Activated CD8-positive, alpha-beta T cell treated with anti-CD3 and anti-CD28 coated beads for 36 hours (primary cell): ENCODE measurements at regions not wholly inside any gene's neighbourhood (a gene's known extent, or its start where the extent isn't known, plus 50 kb on each side); places are given as distances from the start of the nearest gene placed in this dataset.

Experiments used
- ATAC-seq: fragments of 200-7000 bp; cut with Tn5 transposase; one replicate; pipeline ENCODE4 v1.10.0; 2021; ENCODE audit warnings: mild to moderate bottlenecking, moderate library complexity
- CTCF ChIA-PET: fragments of 350-600 bp; sonication (Branson Sonifier 250); formaldehyde crosslinking; loops from one replicate; lab custom pipeline; 2021; ENCODE audit warnings: antibody characterized with exemption; lab: Charles Lee
- POLR2A ChIA-PET: fragments of 350-600 bp; sonication (Branson Sonifier 250); formaldehyde crosslinking; loops from one replicate; lab custom pipeline; 2021; ENCODE audit warnings: antibody characterized with exemption; lab: Charles Lee
- DNase-seq: peaks from one replicate; pipeline ENCODE4 v3.0.0-alpha.2; 2020
- H3K27ac Mint-ChIP-seq: one replicate; pipeline ENCODE4 v1.8.0; 2021; ENCODE audit warnings: mild to moderate bottlenecking, mixed read lengths
- H3K27me3 Mint-ChIP-seq: one replicate; pipeline ENCODE4 v1.8.0; 2021; ENCODE audit warnings: mixed read lengths
- H3K36me3 Mint-ChIP-seq: one replicate; pipeline ENCODE4 v1.8.0; 2021; ENCODE audit warnings: low read depth, mixed read lengths
- H3K4me1 Mint-ChIP-seq: one replicate; pipeline ENCODE4 v1.8.0; 2021; ENCODE audit warnings: low read depth, mixed read lengths
- H3K4me3 Mint-ChIP-seq: one replicate; pipeline ENCODE4 v1.8.0; 2021; ENCODE audit warnings: mild to moderate bottlenecking, moderate library complexity, mixed read lengths
- H3K9me3 Mint-ChIP-seq: one replicate; pipeline ENCODE4 v1.8.0; 2021; ENCODE audit warnings: mixed read lengths
- CTCF ChIP-seq: fragments of 200-600 bp; IDR thresholded peaks from one replicate; pipeline ENCODE4 v1.8.0; 2022; ENCODE audit warnings: antibody characterized with exemption, mild to moderate bottlenecking
- intact Hi-C: fragments of 100-400 bp; cut with micrococcal nuclease; formaldehyde crosslinking; loops from one replicate; pipeline ENCODE4 v1.10.0; 2022

GRCh38 chr4:158015241-158015640 is 157.6 kb downstream of the GASK1B start:
- no peaks in the 10 kb centered on the region for H3K27me3 Mint-ChIP-seq
- TF ChIP-seq CTCF = no peak
- CTCF ChIA-PET = no interaction called here
- H3K27ac Mint-ChIP-seq = no peak overlapping the region
- no peaks in the 10 kb centered on the region for H3K9me3 Mint-ChIP-seq
- no peak overlapping the region for H3K4me3 Mint-ChIP-seq
- ATAC-seq (no peak), DNase-seq (no peak)
- POLR2A ChIA-PET = no interaction called here
- intact Hi-C loops = no loop called here
- H3K36me3 Mint-ChIP-seq = no peaks in the 10 kb centered on the region
- no peaks in the 10 kb centered on the region for H3K4me1 Mint-ChIP-seq

GRCh38 chr4:158013858-158014257 is 159.0 kb downstream of the GASK1B start:
- POLR2A ChIA-PET = no interaction called here
- no peaks in the 10 kb centered on the region for H3K36me3 Mint-ChIP-seq
- no peak for DNase-seq
- intact Hi-C loops = no loop called here
- no peak for TF ChIP-seq CTCF
- H3K9me3 Mint-ChIP-seq = no peaks in the 10 kb centered on the region
- no peak overlapping the region for H3K4me3 Mint-ChIP-seq
- CTCF ChIA-PET = no interaction called here
- H3K4me1 Mint-ChIP-seq = no peaks in the 10 kb centered on the region
- H3K27me3 Mint-ChIP-seq = no peaks in the 10 kb centered on the region
- H3K27ac Mint-ChIP-seq = no peak overlapping the region
- ATAC-seq = no peak

- TF ChIP-seq CTCF = no peak
- DNase-seq (no peak), ATAC-seq (no peak)
- H3K4me3 Mint-ChIP-seq = no peak overlapping the region
- ChIA-PET POLR2A (no interaction called here), CTCF (no interaction called here)
- no peak overlapping the region for H3K27ac Mint-ChIP-seq
- no peaks in the 10 kb centered on the region for H3K9me3 Mint-ChIP-seq
- no peaks in the 10 kb centered on the region for H3K27me3 Mint-ChIP-seq
- intact Hi-C loops = no loop called here
- no peaks in the 10 kb centered on the region for H3K4me1 Mint-ChIP-seq
- no peaks in the 10 kb centered on the region for H3K36me3 Mint-ChIP-seq
Observed at GRCh38 chr4:158010361-158010760, 162.5 kb downstream of the GASK1B start.

GRCh38 chr4:158008551-158009218 is 164.1 kb downstream of the GASK1B start:
- no peaks in the 10 kb centered on the region for H3K36me3 Mint-ChIP-seq
- no peak overlapping the region for H3K27ac Mint-ChIP-seq
- POLR2A ChIA-PET = no interaction called here
- intact Hi-C loops = no loop called here
- DNase-seq (no peak), ATAC-seq (no peak)
- H3K4me3 Mint-ChIP-seq = no peak overlapping the region
- no peaks in the 10 kb centered on the region for H3K4me1 Mint-ChIP-seq
- no peak for TF ChIP-seq CTCF
- H3K27me3 Mint-ChIP-seq = no peaks in the 10 kb centered on the region
- CTCF ChIA-PET = no interaction called here
- no peaks in the 10 kb centered on the region for H3K9me3 Mint-ChIP-seq

- intact Hi-C loops = no loop called here
- ATAC-seq (no peak), DNase-seq (no peak)
- Mint-ChIP-seq H3K27me3 (no peaks in the 10 kb centered on the region), H3K4me1 (no peaks in the 10 kb centered on the region), H3K9me3 (no peaks in the 10 kb centered on the region), H3K36me3 (no peaks in the 10 kb centered on the region), H3K4me3 (no peak overlapping the region), H3K27ac (no peak overlapping the region)
- no peak for TF ChIP-seq CTCF
- POLR2A ChIA-PET = no interaction called here
- CTCF ChIA-PET = no interaction called here
Observed at GRCh38 chr4:158007566-158007965, 165.3 kb downstream of the GASK1B start.
